ENCODE measurements at regions not wholly inside any gene's neighbourhood (a gene's known extent, or its start where the extent isn't known, plus 50 kb on each side); places are given as distances from the start of the nearest gene placed in this dataset.

DNA sequence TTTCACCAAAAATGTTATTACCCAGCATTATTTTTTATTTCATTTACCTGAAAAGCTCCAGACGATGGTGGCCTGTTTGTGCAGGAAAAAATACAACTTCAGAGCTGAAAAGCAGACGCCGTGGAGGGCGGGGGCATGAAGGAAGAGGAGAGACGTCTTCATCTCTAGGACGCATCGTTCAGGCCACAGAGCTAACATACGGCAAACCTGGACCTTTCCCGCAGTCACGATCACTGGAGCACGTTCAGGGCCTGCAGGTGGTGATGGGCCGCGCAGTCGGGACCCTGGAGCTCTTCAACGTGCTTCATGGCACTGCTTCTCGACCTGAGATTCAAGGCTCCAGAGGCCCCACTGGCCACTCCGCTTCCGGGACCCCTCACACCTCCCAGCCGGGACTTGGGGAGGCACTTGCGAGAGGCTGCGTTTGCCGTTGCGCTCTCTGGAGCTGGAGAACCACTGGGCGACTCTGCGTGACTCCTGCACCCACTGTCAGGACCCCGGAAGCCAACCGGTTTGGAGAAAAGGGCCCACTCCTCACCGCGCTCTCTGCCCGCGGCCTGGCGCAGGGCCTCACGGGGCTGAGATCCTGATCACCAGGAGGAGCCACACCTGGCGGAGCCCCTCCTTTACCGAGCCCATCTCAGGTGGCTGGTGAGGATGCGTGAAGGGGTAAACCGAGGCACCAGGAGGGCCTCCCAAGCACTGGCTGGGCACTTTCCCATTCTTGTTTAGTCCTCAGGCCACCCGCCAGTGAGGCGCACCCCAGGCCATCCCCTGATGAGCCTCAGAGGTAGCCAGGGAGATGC lies 164.4 kb upstream of the AFDN start:
- Histone ChIP-seq H3K9me3 (ENCODE audit: low read length) (no peaks in the 10 kb centered on the region), H2AFZ (ENCODE audit: low read depth, low read length) (no peak overlapping the region), H3K36me3 (ENCODE audit: insufficient read depth, low read length) (no peaks in the 10 kb centered on the region), H3K27me3 (ENCODE audit: insufficient read depth, low read depth, low read length) (no peaks in the 10 kb centered on the region), H3K9me2 (ENCODE audit: insufficient read depth, low read length) (no peaks in the 10 kb centered on the region), H3K9ac (ENCODE audit: low read length) (no peak overlapping the region), H3K27ac (ENCODE audit: low read length) (no peak overlapping the region), H4K20me1 (ENCODE audit: insufficient read depth) (no peaks in the 10 kb centered on the region), H3K79me2 (replicated peaks; ENCODE audit: insufficient read depth, low read length) (no peaks in the 10 kb centered on the region), H3K4me2 (ENCODE audit: low read length) (no peak overlapping the region), H3K4me3 (ENCODE audit: low read length) (no peak overlapping the region), H3F3A (ENCODE audit: insufficient read depth, low read length, poor library complexity, severe bottlenecking) (no peaks in the 10 kb centered on the region)
- TF ChIP-seq SMC3 (conservative IDR thresholded peaks at IDR 0.05; ENCODE audit: poor library complexity) (no peak), TAF1 (IDR thresholded peaks at IDR 0.05; ENCODE audit: low read depth) (no peak), CTCF (IDR thresholded peaks at IDR 0.05; ENCODE audit: poor library complexity, severe bottlenecking) (no peak), EP300 (conservative IDR thresholded peaks at IDR 0.05; ENCODE audit: poor library complexity, severe bottlenecking) (no peak), EZH2 (IDR thresholded peaks at IDR 0.05; ENCODE audit: borderline replicate concordance, insufficient read depth, low read length, poor library complexity, severe bottlenecking) (no peak)

DNA sequence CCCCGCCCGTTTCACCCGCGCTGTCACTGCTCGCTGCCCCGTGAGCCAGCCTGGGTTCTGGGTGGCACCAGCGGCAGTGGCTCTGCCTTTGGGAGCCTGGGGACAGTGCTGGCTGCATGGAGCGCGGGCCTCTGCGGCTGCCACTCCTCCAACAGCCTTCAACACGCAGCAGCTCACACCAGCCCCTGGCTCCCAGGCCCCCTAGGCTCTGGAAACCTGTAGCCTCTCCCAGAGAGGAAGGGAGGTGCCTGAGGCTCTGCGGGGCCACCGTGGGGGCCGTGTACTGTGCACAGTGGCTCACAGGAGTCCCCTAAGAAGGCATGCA lies 163.9 kb upstream of the AFDN start:
- Histone ChIP-seq H3K27me3 (ENCODE audit: insufficient read depth, low read depth, low read length) (no peaks in the 10 kb centered on the region), H3K4me2 (ENCODE audit: low read length) (no peak overlapping the region), H3K9me2 (ENCODE audit: insufficient read depth, low read length) (no peaks in the 10 kb centered on the region), H4K20me1 (ENCODE audit: insufficient read depth) (no peaks in the 10 kb centered on the region), H3F3A (ENCODE audit: insufficient read depth, low read length, poor library complexity, severe bottlenecking) (no peaks in the 10 kb centered on the region), H3K4me3 (ENCODE audit: low read length) (no peak overlapping the region), H3K9me3 (ENCODE audit: low read length) (no peaks in the 10 kb centered on the region), H3K27ac (ENCODE audit: low read length) (no peak overlapping the region), H2AFZ (ENCODE audit: low read depth, low read length) (no peak overlapping the region), H3K36me3 (ENCODE audit: insufficient read depth, low read length) (no peaks in the 10 kb centered on the region), H3K9ac (ENCODE audit: low read length) (no peak overlapping the region), H3K79me2 (replicated peaks; ENCODE audit: insufficient read depth, low read length) (no peaks in the 10 kb centered on the region)
- TF ChIP-seq CTCF (IDR thresholded peaks at IDR 0.05; ENCODE audit: poor library complexity, severe bottlenecking) (no peak), TAF1 (IDR thresholded peaks at IDR 0.05; ENCODE audit: low read depth) (no peak), MXI1 (conservative IDR thresholded peaks at IDR 0.05; ENCODE audit: poor library complexity, severe bottlenecking) (no peak), EZH2 (IDR thresholded peaks at IDR 0.05; ENCODE audit: borderline replicate concordance, insufficient read depth, low read length, poor library complexity, severe bottlenecking) (no peak), POLR2AphosphoS5 (IDR thresholded peaks at IDR 0.05) (no peak), EP300 (conservative IDR thresholded peaks at IDR 0.05; ENCODE audit: poor library complexity, severe bottlenecking) (no peak), SMC3 (conservative IDR thresholded peaks at IDR 0.05; ENCODE audit: poor library complexity) (no peak), RAD21 (conservative IDR thresholded peaks at IDR 0.05) (no peak)
- TF ChIP-seq, protein P1, sequence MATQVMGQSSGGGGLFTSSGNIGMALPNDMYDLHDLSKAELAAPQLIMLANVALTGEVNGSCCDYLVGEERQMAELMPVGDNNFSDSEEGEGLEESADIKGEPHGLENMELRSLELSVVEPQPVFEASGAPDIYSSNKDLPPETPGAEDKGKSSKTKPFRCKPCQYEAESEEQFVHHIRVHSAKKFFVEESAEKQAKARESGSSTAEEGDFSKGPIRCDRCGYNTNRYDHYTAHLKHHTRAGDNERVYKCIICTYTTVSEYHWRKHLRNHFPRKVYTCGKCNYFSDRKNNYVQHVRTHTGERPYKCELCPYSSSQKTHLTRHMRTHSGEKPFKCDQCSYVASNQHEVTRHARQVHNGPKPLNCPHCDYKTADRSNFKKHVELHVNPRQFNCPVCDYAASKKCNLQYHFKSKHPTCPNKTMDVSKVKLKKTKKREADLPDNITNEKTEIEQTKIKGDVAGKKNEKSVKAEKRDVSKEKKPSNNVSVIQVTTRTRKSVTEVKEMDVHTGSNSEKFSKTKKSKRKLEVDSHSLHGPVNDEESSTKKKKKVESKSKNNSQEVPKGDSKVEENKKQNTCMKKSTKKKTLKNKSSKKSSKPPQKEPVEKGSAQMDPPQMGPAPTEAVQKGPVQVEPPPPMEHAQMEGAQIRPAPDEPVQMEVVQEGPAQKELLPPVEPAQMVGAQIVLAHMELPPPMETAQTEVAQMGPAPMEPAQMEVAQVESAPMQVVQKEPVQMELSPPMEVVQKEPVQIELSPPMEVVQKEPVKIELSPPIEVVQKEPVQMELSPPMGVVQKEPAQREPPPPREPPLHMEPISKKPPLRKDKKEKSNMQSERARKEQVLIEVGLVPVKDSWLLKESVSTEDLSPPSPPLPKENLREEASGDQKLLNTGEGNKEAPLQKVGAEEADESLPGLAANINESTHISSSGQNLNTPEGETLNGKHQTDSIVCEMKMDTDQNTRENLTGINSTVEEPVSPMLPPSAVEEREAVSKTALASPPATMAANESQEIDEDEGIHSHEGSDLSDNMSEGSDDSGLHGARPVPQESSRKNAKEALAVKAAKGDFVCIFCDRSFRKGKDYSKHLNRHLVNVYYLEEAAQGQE (IDR thresholded peaks at IDR 0.05; ENCODE audit: borderline replicate concordance) = no peak
